SK-N-SH (cell line): ENCODE measurements at regions not wholly inside any gene's neighbourhood (a gene's known extent, or its start where the extent isn't known, plus 50 kb on each side); places are given as distances from the start of the nearest gene placed in this dataset.

Experiments
- CTCF ChIA-PET: fragments of 300-600, 350-600 bp; formaldehyde crosslinking; extraction: SDS; loops from one replicate; lab custom pipeline; 2021; lab: Yijun Ruan, JAX
- POLR2A ChIA-PET: fragments of 350-600 bp; sonication (Branson Sonifier 250); formaldehyde crosslinking; extraction: SDS; loops from one replicate; lab custom pipeline; 2020; ENCODE audit warnings: antibody characterized with exemption, inconsistent platforms; lab: Yijun Ruan, JAX
- DNase-seq: peaks from one replicate; pipeline ENCODE4 v3.0.0; 2012
- H2AFZ ChIP-seq: fragments of 200-600 bp; sonication (generic); 2 replicates; pipeline ENCODE4 v1.8.1; 2016; ENCODE audit warnings: antibody characterized with exemption, mild to moderate bottlenecking, low read depth
- H3F3A ChIP-seq: fragments of 200-600 bp; sonication (generic); replicated peaks from 2 replicates; pipeline ENCODE3; 2016; ENCODE audit warnings: antibody characterized with exemption, mild to moderate bottlenecking; ENCODE audit not compliant: insufficient read depth
- H3K27ac ChIP-seq, 2 experiments: fragments of 200-500 bp in 1 of 2; fragments of 200-600 bp in 1 of 2; sonication (Bioruptor generic) in 1 of 2; sonication (generic), shearing (Covaris generic) in 1 of 2; 2 replicates each; pipeline versions ENCODE4 v1.5.1 to v1.6.1; 2014 to 2016; ENCODE audit warnings: low read depth in 2 of 2, inconsistent platforms in 1 of 2, low read length in 1 of 2, mild to moderate bottlenecking in 1 of 2, mixed read lengths in 1 of 2
- H3K27me3 ChIP-seq: fragments of 200-600 bp; sonication (generic), shearing (Covaris generic); 2 replicates; pipeline ENCODE4 v1.6.1; 2016; ENCODE audit warnings: mixed run types; ENCODE audit not compliant: insufficient read depth
- H3K36me3 ChIP-seq, 2 experiments: fragments of 200-500 bp in 1 of 2; fragments of 200-600 bp in 1 of 2; sonication (Bioruptor generic) in 1 of 2; sonication (generic) in 1 of 2; replicated peaks in 1 of 2; 2 replicates each; pipeline versions ENCODE3 to v1.5.1; 2014 to 2016; ENCODE audit warnings: low read length in 1 of 2, mild to moderate bottlenecking in 1 of 2; ENCODE audit not compliant: insufficient read depth in 2 of 2, control insufficient read depth in 1 of 2
- H3K4me1 ChIP-seq, 2 experiments: fragments of 200-500 bp in 1 of 2; fragments of 200-600 bp in 1 of 2; sonication (Bioruptor generic) in 1 of 2; sonication (generic), shearing (Covaris generic) in 1 of 2; 2 replicates each; pipeline versions ENCODE4 v1.5.1 to v1.6.1; 2014 to 2016; ENCODE audit warnings: low read depth in 1 of 2, low read length in 1 of 2, mixed run types in 1 of 2; ENCODE audit not compliant: insufficient read depth in 2 of 2, control insufficient read depth in 1 of 2
- H3K4me2 ChIP-seq: fragments of 200-600 bp; sonication (generic), shearing (Covaris generic); 2 replicates; pipeline ENCODE4 v1.6.1; 2017; ENCODE audit warnings: mixed run types
- H3K4me3 ChIP-seq, 2 experiments: fragments of 200-500 bp in 1 of 2; fragments of 200-600 bp in 1 of 2; sonication (Bioruptor generic) in 1 of 2; sonication (generic), shearing (Covaris generic) in 1 of 2; 2 replicates each; pipeline versions ENCODE4 v1.5.1 to v1.8.1; 2014 to 2016; ENCODE audit warnings: low read depth in 2 of 2, inconsistent platforms in 1 of 2, low read length in 1 of 2, mild to moderate bottlenecking in 1 of 2, mixed read lengths in 1 of 2, moderate library complexity in 1 of 2
- H3K79me2 ChIP-seq: fragments of 200-600 bp; sonication (generic); 2 replicates; pipeline ENCODE4 v1.8.1; 2017; ENCODE audit warnings: mild to moderate bottlenecking; ENCODE audit not compliant: insufficient read depth
- H3K9ac ChIP-seq: fragments of 200-600 bp; sonication (generic); 2 replicates; pipeline ENCODE4 v1.6.1; 2017; ENCODE audit warnings: mixed run types
- H3K9me2 ChIP-seq: fragments of 200-600 bp; sonication (generic); 2 replicates; pipeline ENCODE4 v1.6.1; 2017; ENCODE audit warnings: mixed run types
- H3K9me3 ChIP-seq: fragments of 200-600 bp; sonication (generic); 2 replicates; pipeline ENCODE4 v1.6.1; 2017; ENCODE audit warnings: mixed run types, mild to moderate bottlenecking, moderate library complexity
- H4K20me1 ChIP-seq: fragments of 200-600 bp; sonication (generic); 2 replicates; pipeline ENCODE4 v1.6.1; 2017; ENCODE audit warnings: mild to moderate bottlenecking, mixed run types; ENCODE audit not compliant: insufficient read depth
- CTCF ChIP-seq: fragments of 200-600 bp; sonication (generic); IDR thresholded peaks from 2 replicates; pipeline ENCODE4 v1.6.1; 2017; ENCODE audit warnings: antibody characterized with exemption, mild to moderate bottlenecking, moderate library complexity
- EP300 ChIP-seq, 2 experiments: IDR thresholded peaks; 2 replicates each; pipeline versions ENCODE4 v1.4.0 to v1.6.1; 2012; ENCODE audit warnings: borderline replicate concordance in 1 of 2, low read depth in 1 of 2, low read length in 1 of 2
- FOSL2 ChIP-seq: IDR thresholded peaks from 2 replicates; pipeline ENCODE4 v1.4.0; 2012; ENCODE audit warnings: low read depth, mild to moderate bottlenecking, moderate library complexity, borderline replicate concordance
- FOXJ3 ChIP-seq: sonication (generic); formaldehyde crosslinking; IDR thresholded peaks from 2 replicates; pipeline ENCODE4 v1.5.1; 2020; ENCODE audit warnings: mild to moderate bottlenecking, missing genetic modification reagents
- GABPA ChIP-seq: IDR thresholded peaks from 2 replicates; pipeline ENCODE4 v1.4.0; 2012; ENCODE audit warnings: low read depth, mild to moderate bottlenecking
- GATA2 ChIP-seq: sonication (generic); formaldehyde crosslinking; IDR thresholded peaks from 2 replicates; pipeline ENCODE4 v1.5.0; 2020; ENCODE audit warnings: mild to moderate bottlenecking, missing genetic modification reagents
- IRF3 ChIP-seq: fragments of 150-350 bp; IDR thresholded peaks from 2 replicates; pipeline ENCODE4 v1.6.1; 2016; ENCODE audit warnings: mild to moderate bottlenecking, low read depth, low read length
- MEF2A ChIP-seq: IDR thresholded peaks from 2 replicates; pipeline ENCODE4 v1.4.0; 2012; ENCODE audit warnings: low read depth, borderline replicate concordance
- NFIC ChIP-seq: IDR thresholded peaks from 2 replicates; pipeline ENCODE4 v1.4.0; 2012; ENCODE audit warnings: borderline replicate concordance
- POLR2AphosphoS5 ChIP-seq: IDR thresholded peaks from 2 replicates; pipeline ENCODE4 v1.6.1; 2012; ENCODE audit warnings: low read depth, low read length
- RAD21 ChIP-seq: IDR thresholded peaks from 2 replicates; pipeline ENCODE4 v1.6.1; 2012; ENCODE audit warnings: mild to moderate bottlenecking, low read length
- REST ChIP-seq: IDR thresholded peaks from 2 replicates; pipeline ENCODE4 v1.6.1; 2012; ENCODE audit warnings: mild to moderate bottlenecking, low read depth, low read length, moderate library complexity
- RXRA ChIP-seq: IDR thresholded peaks from 2 replicates; pipeline ENCODE4 v1.4.0; 2012; ENCODE audit warnings: low read depth, mild to moderate bottlenecking, borderline replicate concordance
- SIN3A ChIP-seq: IDR thresholded peaks from 2 replicates; pipeline ENCODE4 v1.6.1; 2012; ENCODE audit warnings: low read depth, mild to moderate bottlenecking, low read length, moderate library complexity, borderline replicate concordance
- TAF1 ChIP-seq: IDR thresholded peaks from 2 replicates; pipeline ENCODE4 v1.6.1; 2012; ENCODE audit warnings: low read depth, mild to moderate bottlenecking, low read length, moderate library complexity, borderline replicate concordance
- TCF12 ChIP-seq: IDR thresholded peaks from 2 replicates; pipeline ENCODE4 v1.4.0; 2012
- ZBTB33 ChIP-seq: IDR thresholded peaks from 2 replicates; pipeline ENCODE4 v1.4.0; 2012; ENCODE audit warnings: low read depth, borderline replicate concordance
- WGBS: methylation state at CpG from one replicate; pipeline ENCODE4 v1.1.6; 2017; ENCODE audit warnings: low lambda C conversion rate; 5-methylcytosine and 5-hydroxymethylcytosine counted together
- TF ChIP-seq, protein P1 (sequence below): fragments of 150-350 bp; IDR thresholded peaks from 2 replicates; pipeline ENCODE4 v1.6.1; 2017; ENCODE audit warnings: antibody characterized with exemption, low read length, low read depth, borderline replicate concordance

- H3F3A ChIP-seq: peaks cover 4% of the 10 kb centered on the region
- no peaks in the 10 kb centered on the region for H3K36me3 ChIP-seq
- H3K4me1 ChIP-seq: no peaks in the 10 kb centered on the region
- H3K9me3 ChIP-seq: peaks cover 6% of the 10 kb centered on the region; the same call in 1 of the 2 replicates
- ChIA-PET CTCF (interaction anchor here (1.1 to 4.0 kb wide), 3 partner anchors 9 to 348 kb away, joined by 3 to 25 read pairs (median 7); no protein-coding TSS in a partner anchor), POLR2A (no interaction called here)
- H4K20me1 ChIP-seq: no peaks in the 10 kb centered on the region
- H2AFZ ChIP-seq: no peak overlapping the region
- H3K79me2 ChIP-seq: no peaks in the 10 kb centered on the region
- H3K27me3 ChIP-seq: no peaks in the 10 kb centered on the region
- H3K9me2 ChIP-seq: no peaks in the 10 kb centered on the region
- no peak overlapping the region for H3K4me2 ChIP-seq
- no peak for DNase-seq
- H3K4me3 ChIP-seq: no peak overlapping the region
- WGBS: 79% methylated on average over 2 of the region's 2 CpGs
- no peak overlapping the region for H3K27ac ChIP-seq
- no peak overlapping the region for H3K9ac ChIP-seq
- no peak for TF ChIP-seq ZBTB33
- no peak for TF ChIP-seq FOSL2
- no peak for TF ChIP-seq FOXJ3
- TF ChIP-seq GABPA: no peak
- TF ChIP-seq TAF1: no peak
- TF ChIP-seq SIN3A: no peak
- TF ChIP-seq IRF3: no peak
- TF ChIP-seq REST: no peak
- no peak for TF ChIP-seq GATA2 (CRISPR knock-in tag)
- TF ChIP-seq TCF12: no peak
Observed at GRCh38 chr7:106802589-106802988, 62.5 kb upstream of the PIK3CG start.

GRCh38 chr7:106806556-106806955 is 58.5 kb upstream of the PIK3CG start:
- Histone ChIP-seq H3K27me3 (no peaks in the 10 kb centered on the region), H3K27ac (no peak overlapping the region), H3K9ac (no peak overlapping the region), H2AFZ (no peak overlapping the region), H4K20me1 (no peaks in the 10 kb centered on the region), H3K9me3 (no peaks in the 10 kb centered on the region), H3K36me3 (no peaks in the 10 kb centered on the region), H3K79me2 (no peaks in the 10 kb centered on the region), H3K4me3 (no peak overlapping the region), H3K9me2 (no peaks in the 10 kb centered on the region), H3K4me1 (no peaks in the 10 kb centered on the region), H3F3A (no peaks in the 10 kb centered on the region), H3K4me2 (no peak overlapping the region)
- no peak for DNase-seq
- POLR2A ChIA-PET: no interaction called here
- 47% methylated on average over 4 of the region's 4 CpGs for WGBS
- CTCF ChIA-PET: interaction anchor here (1.5 kb wide), 1 partner anchor 14 kb away, joined by 9 read pairs; no protein-coding TSS in a partner anchor
- TF ChIP-seq TAF1 (no peak), MEF2A (no peak), NFIC (no peak), POLR2AphosphoS5 (no peak), RXRA (no peak), RAD21 (no peak), EP300 (IDR thresholded peaks at IDR 0.05; ENCODE audit: borderline replicate concordance in 1 of 2, low read depth in 1 of 2, low read length in 1 of 2) (no peak), SIN3A (no peak), CTCF (no peak)
- TF ChIP-seq, protein P1, sequence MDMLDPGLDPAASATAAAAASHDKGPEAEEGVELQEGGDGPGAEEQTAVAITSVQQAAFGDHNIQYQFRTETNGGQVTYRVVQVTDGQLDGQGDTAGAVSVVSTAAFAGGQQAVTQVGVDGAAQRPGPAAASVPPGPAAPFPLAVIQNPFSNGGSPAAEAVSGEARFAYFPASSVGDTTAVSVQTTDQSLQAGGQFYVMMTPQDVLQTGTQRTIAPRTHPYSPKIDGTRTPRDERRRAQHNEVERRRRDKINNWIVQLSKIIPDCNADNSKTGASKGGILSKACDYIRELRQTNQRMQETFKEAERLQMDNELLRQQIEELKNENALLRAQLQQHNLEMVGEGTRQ: no peak
